ENCODE measurements at regions not wholly inside any gene's neighbourhood (a gene's known extent, or its start where the extent isn't known, plus 50 kb on each side); places are given as distances from the start of the nearest gene placed in this dataset.

DNA sequence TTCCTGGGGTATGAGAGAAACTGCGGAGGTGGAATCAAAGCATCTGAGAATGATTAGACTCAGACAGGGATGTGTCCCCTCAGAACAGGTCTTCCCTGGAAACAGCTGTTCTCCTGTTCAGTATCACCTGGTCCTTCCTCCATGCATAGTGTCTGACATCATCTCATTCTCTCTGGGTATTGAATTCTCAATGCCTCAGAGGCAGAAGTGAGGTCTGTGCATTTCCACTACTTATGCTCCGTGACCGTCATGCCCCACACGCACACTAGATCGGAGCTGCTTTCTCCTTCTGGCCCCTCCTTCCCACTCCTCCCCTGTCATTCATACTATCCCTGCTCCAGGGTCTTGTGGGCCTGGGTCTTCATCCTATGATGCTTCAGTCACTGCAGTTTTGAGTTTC is 61.4 kb upstream of the DAB2IP start:
- TF ChIP-seq, protein P1, sequence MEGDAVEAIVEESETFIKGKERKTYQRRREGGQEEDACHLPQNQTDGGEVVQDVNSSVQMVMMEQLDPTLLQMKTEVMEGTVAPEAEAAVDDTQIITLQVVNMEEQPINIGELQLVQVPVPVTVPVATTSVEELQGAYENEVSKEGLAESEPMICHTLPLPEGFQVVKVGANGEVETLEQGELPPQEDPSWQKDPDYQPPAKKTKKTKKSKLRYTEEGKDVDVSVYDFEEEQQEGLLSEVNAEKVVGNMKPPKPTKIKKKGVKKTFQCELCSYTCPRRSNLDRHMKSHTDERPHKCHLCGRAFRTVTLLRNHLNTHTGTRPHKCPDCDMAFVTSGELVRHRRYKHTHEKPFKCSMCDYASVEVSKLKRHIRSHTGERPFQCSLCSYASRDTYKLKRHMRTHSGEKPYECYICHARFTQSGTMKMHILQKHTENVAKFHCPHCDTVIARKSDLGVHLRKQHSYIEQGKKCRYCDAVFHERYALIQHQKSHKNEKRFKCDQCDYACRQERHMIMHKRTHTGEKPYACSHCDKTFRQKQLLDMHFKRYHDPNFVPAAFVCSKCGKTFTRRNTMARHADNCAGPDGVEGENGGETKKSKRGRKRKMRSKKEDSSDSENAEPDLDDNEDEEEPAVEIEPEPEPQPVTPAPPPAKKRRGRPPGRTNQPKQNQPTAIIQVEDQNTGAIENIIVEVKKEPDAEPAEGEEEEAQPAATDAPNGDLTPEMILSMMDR (IDR thresholded peaks at IDR 0.05): no peak
- TF ChIP-seq POLR2A (IDR thresholded peaks at IDR 0.05): no peak

Data from lower leg skin (tissue), 3 donors.